ENCODE measurements at regions not wholly inside any gene's neighbourhood (a gene's known extent, or its start where the extent isn't known, plus 50 kb on each side); places are given as distances from the start of the nearest gene placed in this dataset.

- no peak for DNase-seq (ENCODE audit: low spot score)
Observed at GRCh38 chr2:62596061-62596921, 90.3 kb upstream of the TMEM17 start.

DNA sequence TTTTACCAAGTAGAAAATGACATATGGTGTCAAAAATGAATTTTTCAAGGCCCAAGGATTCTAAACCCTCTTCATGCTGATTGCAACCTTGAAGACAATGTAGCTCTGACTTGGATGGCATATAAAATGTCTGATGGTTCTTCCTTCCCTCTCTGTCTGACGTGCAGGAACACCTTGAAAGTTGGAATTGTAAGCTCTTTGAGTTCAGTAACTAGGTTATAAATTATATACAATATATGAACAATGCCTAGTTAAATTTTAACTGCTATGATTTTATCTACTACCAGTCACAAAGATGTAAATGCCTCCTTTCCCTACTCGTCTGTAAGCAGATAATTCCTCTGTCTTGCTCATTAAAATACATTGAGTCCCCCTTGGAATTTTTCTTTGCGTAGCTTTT is 89.5 kb upstream of the TMEM17 start:
- no peak for DNase-seq (ENCODE audit: low spot score)

DNA sequence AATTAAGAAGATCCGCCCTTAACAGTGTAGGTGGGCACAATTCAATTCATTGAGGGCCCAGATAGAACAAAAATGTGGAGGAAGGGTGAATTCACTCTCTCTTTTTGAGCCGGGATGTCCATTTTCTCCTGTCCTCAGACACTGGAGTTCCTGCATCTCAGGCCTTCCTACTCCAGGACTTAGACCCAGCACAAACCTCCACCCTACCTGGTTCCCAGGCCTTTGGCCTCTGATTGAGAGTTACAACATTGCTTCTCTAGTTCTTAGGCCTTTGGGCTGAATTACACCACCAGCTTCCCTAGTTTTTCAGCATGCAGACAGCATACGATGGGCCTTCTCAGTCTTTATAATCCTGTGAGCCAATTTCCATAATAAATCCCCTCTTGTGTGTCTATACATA is 87.8 kb upstream of the TMEM17 start:
- no peak for DNase-seq (ENCODE audit: low spot score)

DNA sequence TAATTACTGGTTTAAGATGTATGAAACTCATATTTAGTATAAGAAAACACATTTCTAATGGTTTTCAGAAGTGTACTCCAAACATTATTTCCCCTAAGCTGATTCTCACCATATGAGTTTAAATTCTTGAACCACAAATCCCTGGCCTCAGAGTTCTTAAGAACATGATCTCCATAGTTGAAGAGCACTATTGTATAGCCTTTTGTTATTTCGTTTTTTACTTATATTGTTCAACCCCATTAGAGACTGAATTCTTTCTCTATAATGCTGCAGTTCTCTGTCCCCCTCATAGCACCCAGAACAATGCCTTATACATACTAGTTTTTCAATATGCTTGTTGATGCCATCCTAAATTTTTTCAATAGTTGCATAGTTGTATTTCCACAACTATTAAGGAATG is 85.5 kb upstream of the TMEM17 start:
- no peak for DNase-seq (ENCODE audit: low spot score)

GRCh38 chr2:62589691-62590356 is 83.8 kb upstream of the TMEM17 start:
- DNase-seq (ENCODE audit: low spot score) = peak; percentile 54

DNA sequence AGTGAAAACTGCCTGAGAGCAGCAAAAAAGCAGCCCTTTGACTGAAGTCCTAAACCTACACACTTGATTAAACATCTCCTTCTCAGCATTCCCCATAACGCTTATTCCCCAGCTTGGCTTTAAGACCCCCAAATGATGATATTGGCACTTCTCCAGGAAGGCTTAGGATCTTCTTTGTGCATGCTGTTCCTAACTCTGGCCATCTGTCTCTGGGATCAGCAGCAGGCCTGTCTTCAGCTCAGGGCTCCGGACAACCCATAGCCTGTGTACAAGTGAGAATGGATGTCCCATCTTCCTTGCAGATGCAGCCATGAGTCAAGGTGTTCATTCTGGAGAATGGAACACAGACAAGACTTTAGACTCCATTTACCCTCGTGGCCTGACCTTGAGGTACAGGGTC is 81.6 kb upstream of the TMEM17 start:
- DNase-seq (ENCODE audit: low spot score) = no peak

DNA sequence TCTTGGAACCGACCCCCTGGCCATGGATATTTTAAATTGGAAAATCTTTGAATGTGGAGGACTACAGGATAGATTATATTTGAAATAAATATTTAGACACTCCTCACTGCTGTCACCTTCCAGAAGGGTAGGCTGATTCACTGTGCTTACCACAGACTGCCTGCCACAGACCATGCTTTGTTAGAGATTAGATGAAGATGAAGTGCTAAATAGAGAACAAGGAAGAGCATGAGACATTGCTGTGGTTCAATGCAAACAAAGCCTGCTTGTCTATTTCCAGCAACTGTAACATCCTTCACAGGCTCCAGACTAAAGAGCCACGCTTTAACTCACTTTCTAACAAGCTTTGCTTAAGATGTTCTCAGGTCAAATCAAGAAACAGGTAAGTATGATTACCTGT is 81.0 kb upstream of the TMEM17 start:
- peak; percentile 88 for DNase-seq (ENCODE audit: low spot score)

- no peak for DNase-seq (ENCODE audit: low spot score)
Observed at GRCh38 chr2:62578803-62579640, 73.0 kb upstream of the TMEM17 start.

- DNase-seq (ENCODE audit: low spot score) = no peak
Observed at GRCh38 chr2:62577994-62578781, 72.2 kb upstream of the TMEM17 start.

GRCh38 chr2:62576276-62576939 is 70.4 kb upstream of the TMEM17 start:
- DNase-seq (ENCODE audit: low spot score) = no peak

DNA sequence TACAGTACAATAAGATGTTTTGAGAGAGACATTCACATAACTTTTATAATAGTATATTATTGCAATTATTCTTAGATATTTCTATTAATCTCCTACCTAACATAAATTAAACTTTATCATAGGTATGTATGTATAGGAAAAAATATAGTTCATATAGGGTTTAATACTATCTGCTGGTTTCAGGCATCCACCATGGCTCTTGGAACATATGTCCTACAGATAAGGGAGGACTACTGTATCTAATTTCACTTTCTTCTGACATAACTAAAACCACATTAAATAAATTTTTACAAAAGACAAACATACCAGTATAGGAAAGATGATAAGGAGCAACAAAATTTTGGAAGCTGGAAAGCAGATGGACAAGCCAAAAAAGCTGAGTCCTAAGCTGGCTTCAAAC is 67.9 kb upstream of the TMEM17 start:
- DNase-seq (ENCODE audit: low spot score) = no peak

- DNase-seq (ENCODE audit: low spot score) = no peak
Observed at GRCh38 chr2:62573137-62573731, 67.2 kb upstream of the TMEM17 start.

DNA sequence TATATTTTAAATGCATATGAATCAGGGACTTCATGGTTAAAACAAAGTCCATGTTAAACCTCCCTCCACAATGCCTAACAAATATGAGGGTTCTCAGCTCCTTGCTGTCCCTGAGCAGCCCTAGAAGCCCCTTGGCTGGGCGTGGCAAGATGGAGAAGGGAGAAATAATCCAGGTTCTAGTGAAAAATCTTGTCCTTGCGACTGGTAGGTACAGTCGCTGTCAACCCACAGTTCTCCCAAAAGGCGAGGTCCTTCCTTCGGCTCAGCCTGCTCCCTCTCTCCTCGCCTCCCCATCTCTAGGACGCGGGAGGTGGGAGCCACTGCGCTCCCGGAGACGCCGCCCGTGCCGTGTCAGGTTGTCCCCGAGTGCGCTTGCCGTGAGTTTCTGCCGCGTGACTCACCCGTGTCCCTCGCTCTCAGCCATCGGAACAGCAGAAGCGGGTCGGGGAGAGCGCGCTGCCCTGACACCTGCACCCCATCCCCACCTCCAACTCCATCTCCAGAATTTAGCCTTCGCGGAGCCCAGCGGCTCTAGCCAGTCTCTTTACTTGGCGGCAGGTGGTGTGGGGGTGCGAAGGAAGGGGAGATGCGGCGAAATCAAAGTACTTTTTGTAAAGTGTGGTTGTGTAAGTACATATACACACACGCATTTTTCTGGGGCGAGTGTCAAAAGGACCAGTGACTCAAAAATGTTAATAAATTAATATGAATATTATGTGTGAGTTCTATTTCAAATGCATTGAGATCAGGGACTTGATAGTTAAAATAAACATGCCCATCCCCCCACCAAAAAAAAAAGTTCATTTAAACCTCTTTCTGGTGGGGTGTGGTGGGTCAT is 65.1 kb upstream of the TMEM17 start:
- no peak for DNase-seq (ENCODE audit: low spot score)

- no peak for DNase-seq (ENCODE audit: low spot score)
Observed at GRCh38 chr2:62569907-62570841, 64.2 kb upstream of the TMEM17 start.

DNA sequence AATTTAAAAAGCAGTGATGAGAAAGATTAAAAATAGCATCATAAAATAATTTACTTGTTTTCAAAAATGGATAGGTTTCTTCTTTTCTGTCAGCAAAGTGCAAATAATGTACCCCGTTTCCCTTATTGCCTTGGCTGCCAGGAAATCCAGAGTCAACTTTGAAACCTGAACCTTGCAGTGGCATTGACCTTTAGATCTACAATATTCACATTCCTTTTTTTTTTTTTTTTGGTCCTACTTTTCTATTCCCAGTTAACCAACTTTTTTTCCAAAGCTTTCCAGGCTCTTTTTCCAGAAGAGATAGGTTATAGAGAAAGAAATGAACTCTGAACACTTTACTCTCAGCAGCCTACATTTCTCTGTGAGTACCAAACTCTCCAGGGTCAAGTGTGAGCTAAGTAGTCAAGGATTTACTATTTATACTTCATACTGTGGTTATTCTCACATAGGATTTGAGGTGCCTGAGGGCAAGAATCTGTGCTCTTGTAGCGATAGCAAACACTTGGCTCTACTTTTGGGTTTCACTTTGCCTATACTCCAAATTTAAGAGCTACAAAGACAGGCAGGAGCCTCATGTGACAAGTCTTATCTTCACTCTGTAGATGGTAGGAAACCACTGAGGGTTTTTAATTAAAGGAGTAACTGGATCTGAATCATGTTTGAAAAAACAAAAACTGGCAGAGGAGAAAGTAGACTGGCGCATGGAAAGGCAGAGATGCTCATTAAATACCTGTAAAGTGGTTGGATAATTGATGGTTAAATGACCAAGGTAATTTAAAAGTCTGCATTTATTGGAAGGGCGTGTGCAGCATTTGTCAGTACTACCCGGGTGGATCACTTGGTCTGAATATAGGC is 63.2 kb upstream of the TMEM17 start:
- no peak for DNase-seq (ENCODE audit: low spot score)

DNA sequence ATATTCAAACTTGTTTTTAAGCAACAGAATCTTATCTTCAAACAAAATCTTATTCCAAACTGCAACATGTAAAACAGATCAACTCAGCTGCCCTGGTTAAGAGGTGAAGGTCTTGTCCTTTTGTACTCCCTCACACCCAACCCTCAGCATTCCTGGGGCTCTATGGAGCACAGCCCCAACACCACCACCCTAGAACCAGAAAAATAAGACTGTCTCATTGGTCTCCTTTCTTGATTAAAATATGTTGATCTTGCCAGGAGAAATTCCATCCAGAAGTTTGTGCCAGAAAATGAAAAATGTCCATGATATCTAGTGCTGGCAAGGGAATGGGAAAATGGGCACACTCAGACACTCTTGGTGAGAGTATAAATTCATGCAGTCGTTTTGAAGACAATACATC is 62.1 kb upstream of the TMEM17 start:
- DNase-seq (ENCODE audit: low spot score) = no peak

GRCh38 chr2:62567669-62568068 is 61.7 kb upstream of the TMEM17 start:
- DNase-seq (ENCODE audit: low spot score) = no peak

GRCh38 chr2:62566847-62567246 is 60.9 kb upstream of the TMEM17 start:
- DNase-seq (ENCODE audit: low spot score) = no peak
